Stromal cell of bone marrow (primary cell): ENCODE measurements at regions not wholly inside any gene's neighbourhood (a gene's known extent, or its start where the extent isn't known, plus 50 kb on each side); places are given as distances from the start of the nearest gene placed in this dataset.

Source experiments
- DNase-seq: peaks from one replicate; pipeline ENCODE4 v3.0.0-alpha.2; 2012; ENCODE audit warnings: low read depth

DNA sequence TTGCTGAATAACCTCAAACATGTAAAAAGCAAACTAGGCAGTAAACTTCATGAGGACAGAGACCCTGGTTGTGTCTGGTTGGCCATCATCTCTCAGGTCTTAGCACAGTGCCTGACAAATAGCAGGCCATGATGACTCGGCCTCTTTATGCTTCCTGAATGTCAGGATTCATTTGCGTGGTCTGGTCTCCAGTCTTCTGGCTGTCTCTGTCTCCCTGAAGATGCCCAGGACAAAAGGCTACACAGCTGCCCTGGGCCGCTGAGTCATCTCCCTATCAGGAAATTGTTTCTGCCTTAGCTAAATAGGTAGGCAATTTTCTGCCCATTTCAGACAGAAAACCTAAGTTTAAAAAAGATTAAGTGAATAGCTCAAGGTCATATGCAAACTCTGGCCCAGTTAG lies 84.1 kb upstream of the FNDC3A start:
- DNase-seq, result no peak

DNA sequence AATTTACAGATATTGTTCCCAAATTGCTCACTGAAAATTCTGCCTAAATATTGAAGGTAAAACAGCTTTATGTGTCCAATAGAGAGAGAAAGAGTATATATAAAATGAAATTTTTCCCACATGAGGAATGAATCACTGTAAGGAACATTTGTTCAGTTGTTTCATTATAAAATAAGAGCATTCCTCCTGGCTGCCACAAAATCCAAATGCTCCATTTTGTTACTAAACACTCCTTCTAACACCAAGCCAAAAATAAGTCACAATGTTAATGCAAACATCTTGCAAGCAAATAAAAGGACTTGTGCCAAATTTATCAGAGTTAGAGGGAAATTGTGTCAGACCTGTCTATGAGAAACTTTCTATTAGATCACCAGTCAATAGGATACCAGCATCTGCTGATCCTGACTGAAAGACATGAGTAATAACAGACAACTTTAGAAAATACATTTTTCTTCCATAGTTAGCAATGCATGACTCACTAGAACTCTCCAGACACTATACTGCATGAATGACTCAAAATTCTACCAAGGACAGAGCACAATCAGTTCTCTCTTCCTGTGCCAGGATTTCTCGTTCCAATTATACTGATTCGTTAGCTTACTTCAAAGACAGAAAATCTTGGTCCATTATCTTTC lies 83.5 kb upstream of the FNDC3A start:
- DNase-seq, result peak; percentile 88

DNA sequence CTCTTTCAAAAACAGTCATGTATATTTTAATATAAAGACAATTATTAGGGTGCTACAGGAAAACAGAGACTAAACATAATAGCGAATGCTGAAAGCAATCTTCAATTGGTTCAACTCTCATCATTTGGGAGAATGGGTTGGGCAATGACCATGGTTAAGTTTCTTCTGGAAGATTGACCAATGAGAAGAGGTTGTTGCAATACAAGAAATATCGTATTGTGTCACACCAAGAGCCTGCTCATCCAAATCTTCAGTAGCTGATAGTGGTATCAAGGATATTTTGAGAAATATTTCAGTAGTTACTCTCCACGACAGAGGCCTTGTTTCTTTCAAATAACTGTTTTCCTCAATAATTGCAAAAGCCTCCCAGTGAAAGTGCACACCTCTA lies 83.0 kb upstream of the FNDC3A start:
- no peak for DNase-seq

DNA sequence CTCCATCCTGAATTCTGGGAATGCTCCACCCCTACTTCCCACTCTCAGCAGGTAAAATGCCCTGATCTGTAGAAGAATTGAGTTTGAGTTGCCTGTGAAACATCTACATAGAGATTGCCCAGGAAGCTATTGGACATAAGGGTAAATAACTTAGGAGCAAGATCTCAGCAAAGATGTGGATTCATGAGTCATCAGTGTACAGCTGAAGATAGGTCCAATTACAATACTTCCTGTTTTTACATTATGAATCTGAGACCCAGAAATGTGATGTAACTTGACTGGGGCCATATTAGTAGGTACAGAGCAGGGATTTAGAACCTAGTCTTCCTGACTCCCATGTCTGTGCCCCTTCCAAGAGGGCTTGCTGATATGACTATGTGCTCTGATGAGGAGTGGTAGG lies 79.4 kb upstream of the FNDC3A start:
- DNase-seq, result no peak

DNA sequence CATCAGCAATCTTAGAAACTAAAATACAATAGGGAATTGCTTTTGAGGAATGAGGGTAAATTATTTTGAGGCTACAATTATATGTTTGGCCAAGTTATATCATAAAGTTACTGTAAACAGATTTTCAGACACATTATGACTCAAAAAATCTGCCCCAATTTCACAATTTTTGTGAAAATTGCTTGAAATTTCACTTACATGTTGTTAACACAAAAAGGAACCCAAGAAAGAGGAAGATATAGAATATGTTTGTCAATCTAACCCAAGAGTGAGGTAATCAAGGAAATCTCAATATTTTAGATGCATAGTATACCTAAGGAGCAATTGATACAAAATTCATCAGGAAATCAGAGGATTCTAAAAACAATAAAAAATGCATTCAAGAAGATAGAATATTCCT lies 73.9 kb upstream of the FNDC3A start:
- DNase-seq, result no peak

DNA sequence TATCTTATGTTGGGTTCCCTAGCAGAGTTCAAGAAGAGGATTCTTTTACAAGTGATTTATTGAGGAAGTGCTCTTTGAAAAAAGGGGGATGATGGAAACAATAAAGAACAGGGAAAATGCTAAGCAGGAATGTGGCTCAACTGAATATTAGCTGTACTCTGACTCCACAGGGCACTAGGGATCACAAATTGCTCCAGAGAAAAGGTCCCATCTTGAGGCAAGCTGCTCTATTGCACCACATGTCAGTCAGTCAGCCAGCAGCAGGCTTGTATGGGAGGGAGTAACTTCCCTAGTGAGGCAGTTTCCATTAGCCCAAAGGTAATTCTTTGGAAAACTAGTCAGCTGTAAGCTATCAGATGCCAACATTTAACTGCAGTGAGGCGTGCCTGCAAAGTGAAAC lies 73.3 kb upstream of the FNDC3A start:
- no peak for DNase-seq

DNA sequence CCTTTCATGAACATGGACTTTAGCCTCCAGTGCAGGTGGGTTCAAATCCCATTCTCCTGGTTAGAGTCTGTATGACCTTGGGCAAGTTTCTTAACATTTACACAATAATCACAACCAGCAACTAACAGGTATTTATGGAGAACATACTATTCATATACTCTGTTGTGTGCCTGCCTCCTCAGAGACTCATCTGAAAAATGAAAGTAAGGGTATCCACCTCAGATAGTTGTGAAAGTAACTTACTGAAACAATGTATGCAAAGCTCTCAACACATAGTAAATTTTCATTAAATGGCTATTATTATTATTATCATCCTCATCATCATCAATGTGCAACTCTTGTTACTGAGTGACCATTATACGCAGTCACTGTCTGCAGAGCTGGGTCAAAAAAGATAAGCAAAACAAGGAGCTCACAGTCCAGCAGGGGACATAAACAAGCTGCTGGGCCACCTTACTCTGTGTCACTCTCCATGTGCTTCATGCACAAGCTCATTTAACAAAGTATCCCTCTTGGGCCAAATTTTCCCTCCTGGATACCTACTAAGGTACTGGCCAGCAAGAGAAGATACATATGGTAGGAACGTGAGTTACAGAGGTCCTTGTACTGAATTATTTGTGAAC lies 70.9 kb upstream of the FNDC3A start:
- DNase-seq, result no peak

DNA sequence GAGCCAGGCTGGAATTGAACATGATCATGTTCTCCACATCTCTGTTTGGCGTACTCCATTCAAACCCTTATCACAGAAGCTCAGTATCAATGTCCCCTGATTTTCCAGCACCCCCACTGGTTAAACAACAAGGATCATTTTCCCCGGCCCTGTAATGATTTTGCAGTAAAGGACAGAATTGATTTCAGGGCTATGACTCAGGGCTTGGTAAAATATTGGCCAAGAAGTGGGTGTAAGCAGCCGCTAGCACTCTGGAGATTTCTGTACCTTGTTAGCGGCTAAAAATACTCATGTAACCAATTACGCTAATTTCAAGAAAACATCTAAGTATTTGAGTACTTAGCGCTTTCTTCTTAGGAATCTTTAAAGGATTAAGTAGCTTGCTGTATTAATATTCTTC lies 69.5 kb upstream of the FNDC3A start:
- DNase-seq, result no peak

DNA sequence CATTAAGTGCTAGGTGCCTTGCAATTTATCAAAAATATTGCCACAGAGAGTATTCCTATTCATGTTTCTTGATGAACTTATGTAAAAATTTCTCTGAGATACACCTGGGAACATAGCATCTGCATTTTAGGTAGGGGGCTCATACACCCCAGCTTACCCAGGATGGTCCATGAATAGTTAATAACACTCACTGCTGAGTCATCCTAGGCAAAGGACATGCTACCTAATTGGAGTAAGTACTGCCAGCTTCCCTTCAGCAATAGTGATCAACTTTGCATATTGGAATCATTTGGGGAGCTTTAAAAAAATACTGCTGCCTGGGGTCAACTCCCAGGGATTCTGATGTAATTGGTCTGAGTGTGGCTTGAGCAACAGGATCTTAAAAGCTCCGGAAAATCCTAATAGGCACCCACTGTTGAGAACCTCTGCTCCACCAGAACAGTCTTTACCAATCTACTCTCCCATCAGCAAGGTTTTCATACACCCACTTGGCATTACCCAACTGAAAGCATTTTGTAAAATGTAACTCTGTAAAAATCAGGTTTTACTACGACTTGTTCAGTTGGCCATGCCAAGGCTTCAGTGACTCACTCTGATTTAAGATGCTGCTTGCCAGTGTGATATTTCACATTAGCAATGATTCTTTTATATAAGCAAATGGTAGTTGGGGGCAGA lies 67.2 kb upstream of the FNDC3A start:
- peak; percentile 45 for DNase-seq

DNA sequence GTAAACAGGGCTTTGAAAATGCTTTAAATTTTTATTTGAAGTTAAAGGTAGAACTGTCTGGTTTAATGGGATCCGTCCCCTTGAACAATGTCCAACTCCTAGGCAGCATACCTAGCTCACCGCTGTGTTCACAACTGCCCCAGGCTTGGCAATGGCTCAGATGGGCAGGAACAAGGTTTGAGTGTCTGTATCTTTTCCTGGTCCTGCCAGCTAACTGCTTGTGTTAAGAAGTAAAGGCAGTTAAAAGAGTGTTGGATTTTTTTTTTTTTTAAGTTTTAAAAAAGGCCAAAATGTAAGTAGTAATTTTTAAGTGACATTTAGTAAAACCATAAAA lies 66.7 kb upstream of the FNDC3A start:
- DNase-seq, result no peak

DNA sequence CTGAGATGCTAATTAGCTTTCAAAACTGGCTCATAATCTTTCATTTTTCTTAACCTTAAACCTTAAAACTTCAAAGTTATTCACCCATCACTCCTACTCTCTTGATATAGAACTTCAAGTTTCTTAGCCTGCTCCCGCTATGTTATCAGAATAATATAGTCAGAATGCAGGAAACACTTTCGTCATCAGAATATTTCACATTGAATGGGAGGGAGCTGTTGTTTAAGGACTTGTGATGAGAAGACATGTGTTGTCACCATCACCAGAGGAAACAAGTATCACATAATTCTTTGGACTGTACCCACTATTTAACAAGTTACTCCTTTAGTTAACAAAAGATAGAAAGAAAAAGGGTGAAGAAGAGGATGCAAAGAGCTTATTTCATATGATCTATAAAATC lies 65.0 kb upstream of the FNDC3A start:
- DNase-seq, result no peak

DNA sequence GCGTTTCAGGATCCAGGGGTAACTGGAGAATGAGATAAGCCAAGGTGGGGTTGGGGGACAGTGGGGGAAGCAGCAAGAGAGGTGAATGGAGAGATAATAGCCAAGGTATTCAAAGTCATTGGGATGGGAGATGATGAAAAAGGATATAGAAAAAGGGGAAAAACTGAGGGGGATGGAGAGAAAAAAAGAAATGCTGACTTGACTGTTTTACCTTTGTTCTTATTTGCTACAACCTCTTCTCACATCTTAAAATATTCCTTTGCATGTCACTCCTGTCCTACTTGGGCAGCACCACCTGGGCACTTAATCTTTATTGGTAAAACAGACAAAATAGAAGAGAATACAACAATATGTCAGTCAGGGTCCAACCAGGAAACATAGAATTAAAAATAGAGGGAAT lies 56.0 kb upstream of the FNDC3A start:
- no peak for DNase-seq

DNA sequence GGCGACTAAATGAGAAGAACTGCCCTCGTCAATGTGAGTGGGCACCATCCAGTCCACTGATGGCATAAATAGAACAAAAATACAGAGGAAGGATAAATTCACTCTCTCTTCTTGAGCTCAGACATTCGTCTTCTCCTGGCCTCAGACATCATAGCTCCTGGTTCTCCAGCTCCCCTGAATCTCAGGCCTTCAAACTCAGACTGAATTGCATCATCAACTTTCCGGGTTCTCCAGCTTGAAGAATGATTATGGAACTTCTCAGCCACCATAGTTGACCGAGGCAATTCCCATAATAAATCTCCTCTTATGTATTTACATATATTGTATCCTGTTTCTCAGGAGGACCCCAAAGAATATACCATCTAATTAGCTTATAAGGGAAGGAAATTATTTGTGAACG lies 55.0 kb upstream of the FNDC3A start:
- no peak for DNase-seq

DNA sequence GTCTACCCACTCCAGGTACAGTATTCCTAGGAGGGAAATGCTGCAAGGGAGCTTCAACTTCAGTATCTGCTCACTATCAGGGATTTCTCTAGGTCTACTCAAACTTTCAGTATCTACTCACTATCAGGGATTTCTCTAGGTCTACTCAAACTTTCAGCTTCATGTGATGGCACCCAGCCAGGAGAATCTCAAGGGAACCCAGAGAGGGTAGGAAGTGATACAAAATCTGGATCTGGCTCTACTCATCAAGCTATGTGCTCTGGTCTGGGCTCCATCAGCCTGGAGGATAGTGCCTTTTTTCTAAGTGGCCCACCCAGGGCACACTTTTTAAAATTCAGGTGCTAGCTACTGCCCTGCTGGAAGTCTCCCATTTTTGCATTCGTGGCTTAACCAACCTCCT lies 52.3 kb upstream of the FNDC3A start:
- DNase-seq, result no peak

DNA sequence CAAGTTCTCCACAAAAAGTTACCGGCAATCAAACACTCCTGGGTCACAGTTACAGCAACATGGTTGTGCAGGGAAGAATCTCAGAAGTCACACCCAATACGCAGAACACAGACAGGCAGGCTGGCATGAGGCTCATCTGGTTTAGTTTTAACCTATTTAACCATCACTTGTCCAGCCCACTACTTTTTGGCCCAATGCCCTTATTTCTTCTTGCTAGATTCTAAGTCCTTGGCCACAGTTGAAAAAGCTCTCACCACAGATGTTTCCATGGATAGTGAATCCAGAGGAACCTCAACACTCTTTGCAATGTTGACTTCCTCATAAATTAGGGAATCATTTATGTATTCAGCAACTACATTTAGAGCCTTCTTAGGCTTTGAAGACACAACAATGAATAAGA lies 50.7 kb upstream of the FNDC3A start:
- DNase-seq, result no peak
